ENCODE measurements at regions not wholly inside any gene's neighbourhood (a gene's known extent, or its start where the extent isn't known, plus 50 kb on each side); places are given as distances from the start of the nearest gene placed in this dataset.

- Histone ChIP-seq H3K27ac (no peak overlapping the region), H3K9me2 (ENCODE audit: insufficient read depth) (no peaks in the 10 kb centered on the region), H3K27me3 (replicated peaks; ENCODE audit: insufficient read depth) (no peaks in the 10 kb centered on the region), H3K9me3 (ENCODE audit: low read depth) (no peaks in the 10 kb centered on the region), H3K36me3 (ENCODE audit: low read depth) (no peaks in the 10 kb centered on the region), H2AFZ (peak overlapping the region; percentile 71), H3K9ac (peak overlapping the region; percentile 46), H3K4me1 (ENCODE audit: insufficient read depth) (peaks cover 22% of the 10 kb centered on the region), H3K79me2 (ENCODE audit: insufficient read depth) (no peaks in the 10 kb centered on the region), H4K20me1 (ENCODE audit: insufficient read depth) (no peaks in the 10 kb centered on the region), H3K4me2 (ENCODE audit: unreplicated experiment) (peak overlapping the region; percentile 39), H3K4me3 (0 out of 2 replicates have a peak overlapping the region, but pooled peaks have one; percentile 30), H3F3A (ENCODE audit: insufficient read depth) (peaks cover 13% of the 10 kb centered on the region; the same call in 1 of the 2 replicates)
- no peak for DNase-seq
- no peak for TF ChIP-seq EZH2 (IDR thresholded peaks at IDR 0.05; ENCODE audit: insufficient read depth, poor library complexity, severe bottlenecking)
- TF ChIP-seq EZH2phosphoT487 (IDR thresholded peaks at IDR 0.05; ENCODE audit: insufficient read depth, low read depth) = no peak
- in situ Hi-C loops (cut with MboI) = no loop called here
- WGBS, 2 experiments (ENCODE audit: low coverage in 1 of 2, low lambda C conversion rate in 2 of 2, missing lambda C conversion rate in 2 of 2) = 59 to 60% methylated on average over 18 of the region's 18 CpGs
Observed at GRCh38 chr19:13622766-13623715, 116.8 kb upstream of the CACNA1A start.

DNA sequence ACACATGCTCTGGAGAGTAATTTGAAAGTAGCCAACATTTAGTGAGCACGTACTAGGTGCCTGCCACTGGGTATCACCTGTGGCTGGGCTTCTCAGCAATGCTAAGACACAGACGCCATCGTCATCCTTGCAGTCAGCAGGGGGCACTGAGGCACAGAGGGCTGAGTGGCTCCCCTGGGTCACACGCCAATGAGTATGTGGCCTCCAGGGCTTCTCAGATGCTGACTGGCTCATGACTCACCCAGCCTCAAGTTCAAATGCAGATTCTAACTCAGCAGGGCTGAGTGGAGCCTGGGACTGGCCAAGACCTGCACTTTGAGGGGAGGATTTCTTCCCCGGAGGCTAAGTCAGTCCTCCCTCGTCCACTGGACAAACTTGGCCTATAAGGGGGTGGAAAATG lies 115.1 kb upstream of the CACNA1A start:
- Histone ChIP-seq H3K4me3 (no peak overlapping the region), H3K27me3 (replicated peaks; ENCODE audit: insufficient read depth) (no peaks in the 10 kb centered on the region), H3K9me3 (ENCODE audit: low read depth) (no peaks in the 10 kb centered on the region), H2AFZ (no peak overlapping the region), H3K4me2 (ENCODE audit: unreplicated experiment) (peak overlapping the region; percentile 21), H3K27ac (peak overlapping the region; percentile 71), H3K79me2 (ENCODE audit: insufficient read depth) (no peaks in the 10 kb centered on the region), H3F3A (ENCODE audit: insufficient read depth) (peaks cover 13% of the 10 kb centered on the region; the same call in 1 of the 2 replicates), H3K9me2 (ENCODE audit: insufficient read depth) (no peaks in the 10 kb centered on the region), H3K9ac (peak overlapping the region; percentile 30; the same call in 1 of the 2 replicates), H3K4me1 (ENCODE audit: insufficient read depth) (peaks cover 22% of the 10 kb centered on the region), H3K36me3 (ENCODE audit: low read depth) (no peaks in the 10 kb centered on the region), H4K20me1 (ENCODE audit: insufficient read depth) (no peaks in the 10 kb centered on the region)
- TF ChIP-seq EZH2 (IDR thresholded peaks at IDR 0.05; ENCODE audit: insufficient read depth, poor library complexity, severe bottlenecking) = no peak
- no peak for TF ChIP-seq EZH2phosphoT487 (IDR thresholded peaks at IDR 0.05; ENCODE audit: insufficient read depth, low read depth)
- 5 to 10% methylated on average over 6 of the region's 6 CpGs for WGBS, 2 experiments (ENCODE audit: low coverage in 1 of 2, low lambda C conversion rate in 2 of 2, missing lambda C conversion rate in 2 of 2)
- in situ Hi-C loops (cut with MboI) = no loop called here
- DNase-seq = peak; percentile 99

GRCh38 chr19:13619203-13619632 lies 112.9 kb upstream of the CACNA1A start:
- H4K20me1 ChIP-seq (ENCODE audit: insufficient read depth) = no peaks in the 10 kb centered on the region
- no peaks in the 10 kb centered on the region for H3K27me3 ChIP-seq (replicated peaks; ENCODE audit: insufficient read depth)
- no peaks in the 10 kb centered on the region for H3K36me3 ChIP-seq (ENCODE audit: low read depth)
- no peak overlapping the region for H3K4me2 ChIP-seq (ENCODE audit: unreplicated experiment)
- peaks cover 13% of the 10 kb centered on the region; the same call in 1 of the 2 replicates for H3F3A ChIP-seq (ENCODE audit: insufficient read depth)
- no peak overlapping the region for H3K9ac ChIP-seq
- H3K4me3 ChIP-seq = no peak overlapping the region
- in situ Hi-C loops (cut with MboI) = no loop called here
- no peak overlapping the region for H2AFZ ChIP-seq
- TF ChIP-seq EZH2phosphoT487 (IDR thresholded peaks at IDR 0.05; ENCODE audit: insufficient read depth, low read depth) = no peak
- no peak for TF ChIP-seq EZH2 (IDR thresholded peaks at IDR 0.05; ENCODE audit: insufficient read depth, poor library complexity, severe bottlenecking)
- H3K79me2 ChIP-seq (ENCODE audit: insufficient read depth) = no peaks in the 10 kb centered on the region
- peak; percentile 82 for DNase-seq
- H3K9me2 ChIP-seq (ENCODE audit: insufficient read depth) = no peaks in the 10 kb centered on the region
- H3K9me3 ChIP-seq (ENCODE audit: low read depth) = no peaks in the 10 kb centered on the region
- peaks cover 22% of the 10 kb centered on the region for H3K4me1 ChIP-seq (ENCODE audit: insufficient read depth)
- peak overlapping the region; percentile 11; the same call in 1 of the 2 replicates for H3K27ac ChIP-seq

DNA sequence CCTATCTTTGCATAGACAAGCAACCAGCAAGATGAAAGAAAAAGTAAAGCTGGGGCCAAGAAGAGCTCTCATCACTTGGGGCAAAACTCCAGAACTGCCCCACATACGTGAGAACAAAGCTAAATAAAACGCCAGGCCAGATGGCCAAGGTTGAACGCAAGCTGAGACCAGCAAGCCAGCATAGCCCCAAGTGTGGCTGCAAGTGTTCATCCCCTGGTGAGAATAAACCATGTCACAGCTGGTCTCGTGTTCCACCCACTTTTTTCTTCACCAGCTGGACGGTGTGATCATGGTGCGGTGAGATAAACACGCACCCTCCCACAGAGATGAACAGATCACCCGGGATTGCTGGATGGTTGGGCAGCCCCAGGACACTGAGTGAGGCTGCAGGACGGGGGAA lies 109.6 kb upstream of the CACNA1A start:
- in situ Hi-C loops (cut with MboI) = no loop called here
- WGBS, 2 experiments (ENCODE audit: low coverage in 1 of 2, low lambda C conversion rate in 2 of 2, missing lambda C conversion rate in 2 of 2) = 52 to 59% methylated on average over 9 of the region's 9 CpGs
- no peak overlapping the region for H3K27ac ChIP-seq
- H2AFZ ChIP-seq = no peak overlapping the region
- H3K4me3 ChIP-seq = no peak overlapping the region
- H3K4me2 ChIP-seq (ENCODE audit: unreplicated experiment) = no peak overlapping the region
- no peak overlapping the region for H3K9ac ChIP-seq
- no peaks in the 10 kb centered on the region for H3K36me3 ChIP-seq (ENCODE audit: low read depth)
- no peaks in the 10 kb centered on the region for H3K9me2 ChIP-seq (ENCODE audit: insufficient read depth)
- no peaks in the 10 kb centered on the region for H3K27me3 ChIP-seq (replicated peaks; ENCODE audit: insufficient read depth)
- TF ChIP-seq EZH2phosphoT487 (IDR thresholded peaks at IDR 0.05; ENCODE audit: insufficient read depth, low read depth) (no peak), EZH2 (IDR thresholded peaks at IDR 0.05; ENCODE audit: insufficient read depth, poor library complexity, severe bottlenecking) (no peak)
- no peaks in the 10 kb centered on the region for H3K9me3 ChIP-seq (ENCODE audit: low read depth)
- no peaks in the 10 kb centered on the region for H3K79me2 ChIP-seq (ENCODE audit: insufficient read depth)
- H3F3A ChIP-seq (ENCODE audit: insufficient read depth) = peaks cover 5% of the 10 kb centered on the region; the same call in 1 of the 2 replicates
- H4K20me1 ChIP-seq (ENCODE audit: insufficient read depth) = no peaks in the 10 kb centered on the region
- DNase-seq = no peak
- no peaks in the 10 kb centered on the region for H3K4me1 ChIP-seq (ENCODE audit: insufficient read depth)
